Breast epithelium (tissue), 4 donors: ENCODE measurements at regions not wholly inside any gene's neighbourhood (a gene's known extent, or its start where the extent isn't known, plus 50 kb on each side); places are given as distances from the start of the nearest gene placed in this dataset.
A peak's percentile ranks its signal among the peaks of the same experiment; 100 is the strongest.

ENCODE experiments used
- DNase-seq, 2 donors: peaks; one replicate each; pipeline ENCODE4 v3.0.0-alpha.2; 2019; ENCODE audit warnings: low spot score in 2 of 2
- H3K27ac ChIP-seq, 2 donors: fragments of 200-600 bp; sonication (generic) in 1 of 2; one replicate each; pipeline ENCODE4 v1.5.1; 2016 to 2019; ENCODE audit warnings: mild to moderate bottlenecking in 1 of 2
- H3K27me3 ChIP-seq, 2 donors: fragments of 200-600 bp; sonication (generic) in 1 of 2; one replicate each; pipeline versions ENCODE4 v1.5.1 to v1.6.0; 2017 to 2019; ENCODE audit warnings: control low read depth in 1 of 2, mild to moderate bottlenecking in 1 of 2
- H3K36me3 ChIP-seq: fragments of 200-600 bp; one replicate; pipeline ENCODE4 v1.5.1; 2019
- H3K4me1 ChIP-seq, 2 donors: fragments of 200-600 bp; sonication (generic); one replicate each; pipeline ENCODE4 v1.5.1; 2016 to 2019; ENCODE audit warnings: control low read depth in 1 of 2
- H3K4me3 ChIP-seq, 3 donors: fragments of 200-600 bp; sonication (generic); 1 replicate in 2 of 3; 2 replicates in 1 of 3; pipeline ENCODE4 v1.5.1; 2016 to 2019; ENCODE audit warnings: mild to moderate bottlenecking in 3 of 3, moderate library complexity in 2 of 3
- H3K9me3 ChIP-seq, 2 donors: fragments of 200-600 bp; sonication (generic) in 1 of 2; one replicate each; pipeline ENCODE4 v1.5.1; 2016 to 2019; ENCODE audit warnings: control low read depth in 1 of 2
- POLR2A ChIP-seq: fragments of 450-650 bp; IDR thresholded peaks from one replicate; pipeline ENCODE4 v1.6.1; 2016; ENCODE audit warnings: antibody characterized with exemption, mild to moderate bottlenecking, moderate library complexity
- POLR2AphosphoS5 ChIP-seq, 3 donors: sonication (generic); formaldehyde crosslinking; IDR thresholded peaks; one replicate each; pipeline ENCODE4 v1.6.1; 2017; ENCODE audit warnings: antibody characterized with exemption in 3 of 3
- intact Hi-C: fragments of 100-400 bp; cut with DNase I; formaldehyde crosslinking; loops from one replicate; pipeline ENCODE4 v1.15.1; 2023; ENCODE audit warnings: low total_unique reads
- TF ChIP-seq, protein P1 (sequence below), 3 donors: fragments of 450-650 bp; IDR thresholded peaks; one replicate each; pipeline ENCODE4 v1.5.1; 2016 to 2017; ENCODE audit warnings: antibody characterized with exemption in 3 of 3, mild to moderate bottlenecking in 3 of 3, moderate library complexity in 3 of 3

DNA sequence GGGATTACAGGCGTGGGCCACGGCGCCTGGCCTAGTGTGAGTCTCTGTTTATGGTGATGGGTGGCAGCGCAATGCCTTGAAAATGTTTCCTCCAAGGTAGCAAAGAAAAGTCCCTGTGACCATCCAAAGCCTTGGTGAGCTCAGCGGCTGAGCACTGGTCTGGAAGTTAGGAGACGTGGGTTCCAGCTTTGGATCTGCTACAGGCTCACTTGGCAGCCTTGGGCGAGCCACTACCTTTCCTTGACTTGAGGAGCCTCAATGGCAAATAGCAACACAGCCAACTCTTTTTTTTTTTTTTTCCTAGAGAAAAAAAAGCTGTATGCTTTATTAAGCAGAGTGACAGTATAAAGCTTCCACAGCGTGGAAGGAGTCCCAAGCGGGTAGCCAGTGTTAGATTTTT, 61.3 kb upstream of the RASD2 start:
- Histone ChIP-seq H3K36me3 (no peaks in the 10 kb centered on the region), H3K27ac (no peak overlapping the region), H3K4me1 (peaks cover 4 to 6% of the 10 kb centered on the region in 2 donors), H3K4me3 (no peak overlapping the region), H3K9me3 (no peaks in the 10 kb centered on the region), H3K27me3 (no peaks in the 10 kb centered on the region)
- intact Hi-C loops, result no loop called here
- no peak for DNase-seq
- TF ChIP-seq POLR2AphosphoS5 (IDR thresholded peaks at IDR 0.05), result no peak
- TF ChIP-seq, protein P1, sequence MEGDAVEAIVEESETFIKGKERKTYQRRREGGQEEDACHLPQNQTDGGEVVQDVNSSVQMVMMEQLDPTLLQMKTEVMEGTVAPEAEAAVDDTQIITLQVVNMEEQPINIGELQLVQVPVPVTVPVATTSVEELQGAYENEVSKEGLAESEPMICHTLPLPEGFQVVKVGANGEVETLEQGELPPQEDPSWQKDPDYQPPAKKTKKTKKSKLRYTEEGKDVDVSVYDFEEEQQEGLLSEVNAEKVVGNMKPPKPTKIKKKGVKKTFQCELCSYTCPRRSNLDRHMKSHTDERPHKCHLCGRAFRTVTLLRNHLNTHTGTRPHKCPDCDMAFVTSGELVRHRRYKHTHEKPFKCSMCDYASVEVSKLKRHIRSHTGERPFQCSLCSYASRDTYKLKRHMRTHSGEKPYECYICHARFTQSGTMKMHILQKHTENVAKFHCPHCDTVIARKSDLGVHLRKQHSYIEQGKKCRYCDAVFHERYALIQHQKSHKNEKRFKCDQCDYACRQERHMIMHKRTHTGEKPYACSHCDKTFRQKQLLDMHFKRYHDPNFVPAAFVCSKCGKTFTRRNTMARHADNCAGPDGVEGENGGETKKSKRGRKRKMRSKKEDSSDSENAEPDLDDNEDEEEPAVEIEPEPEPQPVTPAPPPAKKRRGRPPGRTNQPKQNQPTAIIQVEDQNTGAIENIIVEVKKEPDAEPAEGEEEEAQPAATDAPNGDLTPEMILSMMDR (IDR thresholded peaks at IDR 0.05), result no peak
- TF ChIP-seq POLR2A, result no peak

GRCh38 chr22:35479985-35480550, 60.6 kb upstream of the RASD2 start:
- Histone ChIP-seq H3K4me1 (peaks cover 4 to 6% of the 10 kb centered on the region in 2 donors), H3K4me3 (no peak overlapping the region), H3K9me3 (no peaks in the 10 kb centered on the region), H3K27me3 (no peaks in the 10 kb centered on the region), H3K36me3 (no peaks in the 10 kb centered on the region), H3K27ac (peak overlapping the region; percentile 74 to 76)
- TF ChIP-seq POLR2AphosphoS5 (IDR thresholded peaks at IDR 0.05), result no peak
- no peak for TF ChIP-seq POLR2A
- TF ChIP-seq, protein P1 (IDR thresholded peaks at IDR 0.05), result no peak
- peak in 1 of 2 donors; percentile 32 for DNase-seq
- intact Hi-C loops, result no loop called here

DNA sequence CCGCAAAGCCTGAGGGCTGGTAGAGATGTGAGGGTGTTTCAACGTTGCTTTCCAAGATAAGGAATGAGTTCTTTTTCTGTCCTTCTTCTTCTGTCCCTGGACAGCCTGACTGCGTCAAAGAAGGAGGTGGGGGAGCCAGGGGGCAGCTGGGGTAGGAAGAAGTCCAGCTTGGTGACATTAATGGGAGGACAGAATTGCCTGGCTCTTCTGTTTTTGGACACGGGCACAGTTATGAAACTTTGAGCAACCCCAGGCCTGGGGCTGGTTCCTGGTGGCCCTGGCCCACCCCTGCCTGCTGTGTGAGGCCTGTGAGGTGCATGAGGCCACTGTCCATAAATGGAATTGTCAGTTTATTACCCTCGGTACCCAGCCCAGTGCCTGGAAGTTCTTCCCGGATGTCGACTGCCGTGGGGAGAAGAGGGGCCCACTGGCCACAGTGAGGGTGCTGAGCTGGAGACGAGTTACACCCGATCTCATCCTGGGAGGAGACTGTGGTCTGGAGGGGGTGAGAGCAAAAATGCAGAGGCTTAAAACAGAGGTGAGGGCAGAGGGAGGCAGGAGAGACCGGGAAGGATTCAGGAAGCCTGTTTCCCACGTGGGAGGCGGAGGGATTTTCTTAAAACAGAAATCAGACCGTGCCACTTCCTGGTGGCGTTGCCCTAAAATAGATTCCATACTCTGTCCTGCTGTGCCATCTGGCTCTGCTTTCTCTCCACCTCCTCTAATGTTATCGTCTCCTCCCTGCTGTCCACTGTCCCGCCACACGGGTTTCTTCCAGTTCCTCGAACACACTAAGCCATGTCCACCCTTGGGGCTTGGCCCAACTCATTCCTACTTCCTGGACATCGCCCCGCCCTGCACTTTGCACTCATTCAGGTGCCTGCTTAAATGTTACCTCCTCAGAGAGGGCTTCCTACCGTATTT, 59.7 kb upstream of the RASD2 start:
- peak; percentile 29 to 61 for DNase-seq

GRCh38 chr22:35482311-35482710, 58.3 kb upstream of the RASD2 start:
- H3K4me1 ChIP-seq, result peaks cover 4 to 6% of the 10 kb centered on the region in 2 donors
- no peak overlapping the region for H3K27ac ChIP-seq
- no peak for TF ChIP-seq POLR2AphosphoS5 (IDR thresholded peaks at IDR 0.05)
- TF ChIP-seq, protein P1 (IDR thresholded peaks at IDR 0.05), result no peak
- TF ChIP-seq POLR2A, result no peak
- intact Hi-C loops, result no loop called here
- H3K9me3 ChIP-seq, result no peaks in the 10 kb centered on the region
- no peaks in the 10 kb centered on the region for H3K36me3 ChIP-seq
- H3K4me3 ChIP-seq, result no peak overlapping the region
- DNase-seq, result no peak
- no peaks in the 10 kb centered on the region for H3K27me3 ChIP-seq

More for the DNA sequence above, 59.7 kb upstream of the RASD2 start:
- intact Hi-C loops, result no loop called here
- no peak for TF ChIP-seq POLR2AphosphoS5 (IDR thresholded peaks at IDR 0.05)
- TF ChIP-seq, protein P1 (IDR thresholded peaks at IDR 0.05), result peak in 1 of 3 donors; percentile 10
- H3K36me3 ChIP-seq, result no peaks in the 10 kb centered on the region
- peaks cover 4 to 6% of the 10 kb centered on the region in 2 donors for H3K4me1 ChIP-seq
- H3K9me3 ChIP-seq, result no peaks in the 10 kb centered on the region
- H3K4me3 ChIP-seq, result no peak overlapping the region
- no peaks in the 10 kb centered on the region for H3K27me3 ChIP-seq
- H3K27ac ChIP-seq, result peak overlapping the region; percentile 74 to 76

DNA sequence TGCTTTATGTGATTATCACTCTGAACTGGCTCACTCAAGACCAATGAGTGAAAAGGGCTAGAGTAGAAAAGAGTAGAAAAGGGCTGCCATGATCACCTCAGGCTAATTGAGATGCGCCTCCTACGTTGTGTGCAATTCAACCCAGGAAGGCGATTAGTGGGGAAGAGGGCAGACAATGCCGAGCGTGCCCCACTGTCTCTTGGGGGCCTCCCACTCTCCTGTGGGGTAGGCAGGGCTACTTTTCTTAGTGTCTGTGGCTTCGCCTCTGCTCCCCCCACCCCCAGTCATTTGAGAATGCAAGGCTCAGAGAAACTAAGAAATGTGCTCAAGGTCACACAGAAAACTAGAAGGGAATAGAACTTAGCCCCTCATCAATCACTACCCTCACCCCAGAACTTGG, 57.7 kb upstream of the RASD2 start:
- Histone ChIP-seq H3K4me3 (no peak overlapping the region), H3K27me3 (no peaks in the 10 kb centered on the region), H3K36me3 (no peaks in the 10 kb centered on the region), H3K27ac (no peak overlapping the region), H3K4me1 (peaks cover 3 to 4% of the 10 kb centered on the region in 2 donors), H3K9me3 (no peaks in the 10 kb centered on the region)
- intact Hi-C loops, result no loop called here
- DNase-seq, result no peak
- TF ChIP-seq POLR2AphosphoS5 (IDR thresholded peaks at IDR 0.05) (no peak), POLR2A (no peak)
- TF ChIP-seq, protein P1 (IDR thresholded peaks at IDR 0.05), result no peak
